Lung (tissue), 11 donors: ENCODE measurements at regions not wholly inside any gene's neighbourhood (a gene's known extent, or its start where the extent isn't known, plus 50 kb on each side); places are given as distances from the start of the nearest gene placed in this dataset.

Experiments
- ATAC-seq: fragments of 200-7000 bp; cut with Tn5 transposase; one replicate; pipeline ENCODE4 v1.9.1; 2020; ENCODE audit warnings: moderate number of reproducible peaks; ENCODE audit not compliant: insufficient read depth, low FRiP score
- DNase-seq, 3 donors: peaks; one replicate each; pipeline ENCODE4 v3.0.0-alpha.2; 2013 to 2017
- H3K27ac ChIP-seq, 2 donors: one replicate each; pipeline ENCODE4 v1.5.1; 2013; ENCODE audit warnings: mild to moderate bottlenecking in 2 of 2, moderate library complexity in 2 of 2, control low read depth in 1 of 2, inconsistent platforms in 1 of 2, low read depth in 1 of 2, low read length in 1 of 2
- H3K27me3 ChIP-seq, 3 donors: one replicate each; pipeline ENCODE4 v1.5.1; 2013; ENCODE audit warnings: low read length in 2 of 3; ENCODE audit not compliant: control insufficient read depth in 3 of 3, insufficient read depth in 3 of 3
- H3K36me3 ChIP-seq, 4 donors: one replicate each; pipeline ENCODE4 v1.5.1; 2013; ENCODE audit warnings: low read length in 4 of 4, mild to moderate bottlenecking in 1 of 4, moderate library complexity in 1 of 4; ENCODE audit not compliant: control insufficient read depth in 4 of 4, insufficient read depth in 4 of 4
- H3K4me1 ChIP-seq, 5 donors: one replicate each; pipeline ENCODE4 v1.5.1; 2013; ENCODE audit warnings: low read length in 5 of 5, mild to moderate bottlenecking in 2 of 5, moderate library complexity in 1 of 5; ENCODE audit not compliant: control insufficient read depth in 5 of 5, insufficient read depth in 5 of 5
- H3K4me3 ChIP-seq: one replicate; pipeline ENCODE4 v1.5.1; 2013; ENCODE audit warnings: mild to moderate bottlenecking, control low read depth, moderate library complexity
- H3K9ac ChIP-seq, 2 donors: one replicate each; pipeline ENCODE4 v1.5.1; 2013; ENCODE audit warnings: low read length in 2 of 2, control low read depth in 1 of 2; ENCODE audit not compliant: insufficient read depth in 1 of 2
- H3K9me3 ChIP-seq, 4 donors: one replicate each; pipeline ENCODE4 v1.5.1; 2013; ENCODE audit warnings: low read length in 3 of 4, mild to moderate bottlenecking in 1 of 4, moderate library complexity in 1 of 4; ENCODE audit not compliant: control insufficient read depth in 4 of 4, insufficient read depth in 3 of 4
- WGBS, 2 donors: extraction: QIAGEN DNeasy Blood & Tissue Kit; methylation state at CpG; one replicate each; pipeline ENCODE4 v1.1.7; 2013; 5-methylcytosine and 5-hydroxymethylcytosine counted together
- TF ChIP-seq, protein P1 (sequence below): IDR thresholded peaks from 2 replicates; pipeline ENCODE4 v1.5.1; 2012; ENCODE audit warnings: mild to moderate bottlenecking; ENCODE audit errors: control extremely low read depth, extremely low read depth
- donor health status: control.
- donor health status: control.
- donor health status: Bipolar disorder and iron deficiency.
- donor health status: healthy.
- donor health status: DM: yes; HTN: yes; CAD: no.

DNA sequence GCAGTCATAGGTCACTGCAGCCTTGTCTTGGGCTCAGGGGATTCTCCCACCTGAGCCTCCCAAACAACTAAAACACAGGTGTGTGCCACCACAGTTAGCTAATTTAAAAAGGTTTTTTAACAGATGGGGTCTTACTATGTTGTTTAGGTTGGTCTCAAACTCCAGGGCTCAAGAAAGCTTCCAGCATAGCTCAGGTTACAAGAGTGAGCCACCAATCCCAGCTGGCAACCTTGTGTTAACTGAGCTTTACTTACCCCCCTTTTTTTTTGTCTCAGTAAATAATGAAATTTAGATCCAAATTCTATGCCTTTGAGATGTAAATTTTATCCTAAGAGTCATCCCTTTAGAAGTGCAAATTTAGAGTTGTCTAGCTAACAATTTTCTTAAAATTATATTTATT, 103.9 kb upstream of the OLFM3 start:
- ATAC-seq = no peak

DNA sequence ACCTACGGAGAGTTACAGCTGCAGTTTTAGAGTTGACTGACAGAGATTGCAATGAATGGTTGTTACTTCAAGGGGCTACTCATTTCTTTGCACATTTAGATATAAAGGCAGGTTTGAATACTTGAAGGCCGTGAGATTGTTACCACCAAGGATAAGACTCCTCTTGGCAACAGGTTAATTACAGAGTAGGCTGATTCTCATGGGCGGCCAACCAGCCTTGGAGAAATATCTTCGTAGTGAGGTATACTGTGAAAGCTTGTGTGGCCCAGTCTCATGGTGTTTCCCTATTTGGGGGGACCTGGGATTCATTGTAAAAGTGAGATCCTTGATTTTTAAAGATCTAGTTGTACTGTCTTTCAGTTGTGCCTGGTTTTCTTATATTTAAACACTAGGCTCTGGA, 103.2 kb upstream of the OLFM3 start:
- Histone ChIP-seq H3K27me3 (no peaks in the 10 kb centered on the region), H3K36me3 (no peaks in the 10 kb centered on the region), H3K4me1 (no peaks in the 10 kb centered on the region), H3K9ac (no peak overlapping the region), H3K9me3 (peaks cover 0 to 2% (median 0%) of the 10 kb centered on the region in 4 donors), H3K4me3 (no peak overlapping the region), H3K27ac (no peak overlapping the region)
- TF ChIP-seq, protein P1, sequence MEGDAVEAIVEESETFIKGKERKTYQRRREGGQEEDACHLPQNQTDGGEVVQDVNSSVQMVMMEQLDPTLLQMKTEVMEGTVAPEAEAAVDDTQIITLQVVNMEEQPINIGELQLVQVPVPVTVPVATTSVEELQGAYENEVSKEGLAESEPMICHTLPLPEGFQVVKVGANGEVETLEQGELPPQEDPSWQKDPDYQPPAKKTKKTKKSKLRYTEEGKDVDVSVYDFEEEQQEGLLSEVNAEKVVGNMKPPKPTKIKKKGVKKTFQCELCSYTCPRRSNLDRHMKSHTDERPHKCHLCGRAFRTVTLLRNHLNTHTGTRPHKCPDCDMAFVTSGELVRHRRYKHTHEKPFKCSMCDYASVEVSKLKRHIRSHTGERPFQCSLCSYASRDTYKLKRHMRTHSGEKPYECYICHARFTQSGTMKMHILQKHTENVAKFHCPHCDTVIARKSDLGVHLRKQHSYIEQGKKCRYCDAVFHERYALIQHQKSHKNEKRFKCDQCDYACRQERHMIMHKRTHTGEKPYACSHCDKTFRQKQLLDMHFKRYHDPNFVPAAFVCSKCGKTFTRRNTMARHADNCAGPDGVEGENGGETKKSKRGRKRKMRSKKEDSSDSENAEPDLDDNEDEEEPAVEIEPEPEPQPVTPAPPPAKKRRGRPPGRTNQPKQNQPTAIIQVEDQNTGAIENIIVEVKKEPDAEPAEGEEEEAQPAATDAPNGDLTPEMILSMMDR = no peak
- WGBS, 2 donors = 93% methylated on average over 4 of the region's 4 CpGs
- no peak for DNase-seq
- ATAC-seq = no peak

More for the DNA sequence above, 103.9 kb upstream of the OLFM3 start:
- DNase-seq = no peak
- H3K36me3 ChIP-seq = no peaks in the 10 kb centered on the region
- H3K27me3 ChIP-seq = no peaks in the 10 kb centered on the region
- no peak overlapping the region for H3K4me3 ChIP-seq
- no peak overlapping the region for H3K9ac ChIP-seq
- TF ChIP-seq, protein P1 = no peak
- H3K27ac ChIP-seq = no peak overlapping the region
- no peaks in the 10 kb centered on the region for H3K4me1 ChIP-seq
- H3K9me3 ChIP-seq = no peaks in the 10 kb centered on the region

DNA sequence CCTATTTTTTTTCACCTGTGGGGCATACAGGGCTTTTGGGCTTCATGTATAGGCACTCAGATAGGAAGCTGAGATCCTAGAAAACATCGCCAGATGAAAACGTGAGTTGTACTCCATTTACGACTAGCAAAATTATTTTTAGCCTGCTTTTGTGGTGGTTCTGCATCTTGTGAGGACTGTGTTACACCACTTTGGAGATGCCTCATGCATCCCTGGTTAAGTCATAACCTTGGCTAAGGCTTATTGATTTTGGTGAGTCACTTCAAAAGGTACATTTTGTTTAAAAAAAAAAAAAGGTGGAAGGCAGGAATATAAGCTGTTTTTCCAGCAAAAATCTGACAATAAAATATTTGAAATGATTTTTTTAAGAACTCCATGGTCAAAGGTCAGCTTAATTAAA, 101.8 kb upstream of the OLFM3 start:
- ATAC-seq = no peak
- Histone ChIP-seq H3K27me3 (no peaks in the 10 kb centered on the region), H3K4me1 (no peaks in the 10 kb centered on the region), H3K9ac (no peak overlapping the region), H3K36me3 (no peaks in the 10 kb centered on the region), H3K4me3 (no peak overlapping the region), H3K9me3 (peaks cover 0 to 2% (median 0%) of the 10 kb centered on the region in 4 donors), H3K27ac (no peak overlapping the region)
- no peak for DNase-seq
- 85 to 87% methylated on average over 3 of the region's 3 CpGs for WGBS, 2 donors
- TF ChIP-seq, protein P1 = no peak

DNA sequence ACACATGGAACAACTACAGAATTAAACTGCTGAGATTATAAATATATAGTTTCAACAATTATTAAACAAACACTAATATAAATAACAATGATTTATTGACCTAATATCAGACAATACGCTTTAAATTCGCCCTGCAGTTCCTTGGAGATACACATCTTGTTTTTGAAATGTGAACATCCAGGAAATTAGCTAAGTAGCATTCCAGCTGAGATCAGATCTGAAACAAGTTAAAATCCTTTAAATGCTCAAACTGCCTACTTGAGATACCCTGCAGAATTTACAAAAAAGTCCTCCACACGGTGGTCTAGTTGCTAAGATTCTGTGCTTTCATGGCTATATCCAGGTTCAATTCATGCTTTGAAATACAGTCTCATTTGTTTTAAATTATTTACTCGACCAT, 101.4 kb upstream of the OLFM3 start:
- TF ChIP-seq, protein P1 = no peak
- Histone ChIP-seq H3K9me3 (peaks cover 0 to 2% (median 0%) of the 10 kb centered on the region in 4 donors), H3K27ac (no peak overlapping the region), H3K27me3 (no peaks in the 10 kb centered on the region), H3K9ac (no peak overlapping the region), H3K36me3 (no peaks in the 10 kb centered on the region), H3K4me3 (no peak overlapping the region), H3K4me1 (no peaks in the 10 kb centered on the region)
- 62 to 73% methylated on average over 4 of the region's 4 CpGs for WGBS, 2 donors
- DNase-seq = no peak
- no peak for ATAC-seq
